ENCODE measurements at regions not wholly inside any gene's neighbourhood (a gene's known extent, or its start where the extent isn't known, plus 50 kb on each side); places are given as distances from the start of the nearest gene placed in this dataset.

- TF ChIP-seq GATA2 (IDR thresholded peaks at IDR 0.05; ENCODE audit: insufficient read depth, insufficient read length, low read depth, low read length) (no peak), POLR2AphosphoS5 (IDR thresholded peaks at IDR 0.05; ENCODE audit: insufficient read depth, low read depth, low read length) (no peak), POLR2A (IDR thresholded peaks at IDR 0.05; ENCODE audit: low read depth, low read length) (no peak), FOS (IDR thresholded peaks at IDR 0.05; ENCODE audit: borderline replicate concordance, insufficient read depth, low read length) (no peak), MYC (IDR thresholded peaks at IDR 0.05; ENCODE audit: low read depth, low read length) (no peak), CTCF (IDR thresholded peaks at IDR 0.05; ENCODE audit: extremely low read depth in 1 of 2, insufficient read depth in 1 of 2, low read depth in 1 of 2, low read length in 2 of 2) (no peak), MAX (IDR thresholded peaks at IDR 0.05; ENCODE audit: insufficient read depth, insufficient read length) (no peak), EZH2 (IDR thresholded peaks at IDR 0.05; ENCODE audit: borderline replicate concordance, low read depth, low read length, severe bottlenecking) (no peak), JUN (IDR thresholded peaks at IDR 0.05; ENCODE audit: borderline replicate concordance, insufficient read depth, insufficient read length, low read depth) (no peak)
- H3K4me2 ChIP-seq (ENCODE audit: insufficient read depth, low read length): no peak overlapping the region
- dilution Hi-C loops (cut with MboI; ENCODE audit: extremely low pct_ligation_motif_present, low sequenced_read_pairs): no loop called here
- no peaks in the 10 kb centered on the region for H3K27me3 ChIP-seq (ENCODE audit: control insufficient read depth in 2 of 2, insufficient read depth in 2 of 2, low read length in 2 of 2)
- H3K9me1 ChIP-seq (replicated peaks; ENCODE audit: control insufficient read depth, extremely low read depth, insufficient read depth, low read length): no peaks in the 10 kb centered on the region
- DNase-seq (ENCODE audit: low read depth, low spot score): no peak
- no peak overlapping the region for H3K27ac ChIP-seq (ENCODE audit: insufficient read depth, low read depth, low read length)
- no peaks in the 10 kb centered on the region for H3K36me3 ChIP-seq (ENCODE audit: control insufficient read depth in 2 of 2, extremely low read depth in 1 of 2, insufficient read depth in 2 of 2, low read length in 2 of 2)
- intact Hi-C loops (cut with micrococcal nuclease): no loop called here
- H3K9ac ChIP-seq (replicated peaks; ENCODE audit: extremely low read depth, insufficient read depth, low read length): no peak overlapping the region
- no peaks in the 10 kb centered on the region for H3K9me3 ChIP-seq (replicated peaks; ENCODE audit: control insufficient read depth, insufficient read depth, low read length)
- no peak for FAIRE-seq
- no peaks in the 10 kb centered on the region for H3K4me1 ChIP-seq (ENCODE audit: control insufficient read depth, extremely low read depth, insufficient read depth, low read length)
- H2AFZ ChIP-seq (ENCODE audit: low read depth, low read length): no peak overlapping the region
- ChIA-PET CTCF (no interaction called here), POLR2A (no interaction called here)
- no peaks in the 10 kb centered on the region for H3K79me2 ChIP-seq (ENCODE audit: control insufficient read depth, insufficient read depth, low read length)
- no TSS peak for BruUV-seq (replicated peaks)
- H3K4me3 ChIP-seq (replicated peaks in 1 of 3; ENCODE audit: insufficient read depth in 1 of 3, low read depth in 1 of 3, low read length in 3 of 3): no peak overlapping the region
- H4K20me1 ChIP-seq (replicated peaks; ENCODE audit: control insufficient read depth, extremely low read depth, insufficient read depth, low read length): no peaks in the 10 kb centered on the region
Measured at GRCh38 chr5:116764941-116765340, 190.3 kb upstream of the SEMA6A start.
